SK-N-MC (cell line): ENCODE measurements at regions not wholly inside any gene's neighbourhood (a gene's known extent, or its start where the extent isn't known, plus 50 kb on each side); places are given as distances from the start of the nearest gene placed in this dataset.

Experiments
- EZH2 ChIP-seq: fragments of 200-600 bp; sonication (generic); IDR thresholded peaks from one replicate; pipeline ENCODE4 v1.6.1; 2017; ENCODE audit warnings: antibody characterized with exemption
- POLR2AphosphoS5 ChIP-seq: IDR thresholded peaks from 2 replicates; pipeline ENCODE4 v1.6.1; 2012; ENCODE audit warnings: mild to moderate bottlenecking, low read depth, low read length, borderline replicate concordance

DNA sequence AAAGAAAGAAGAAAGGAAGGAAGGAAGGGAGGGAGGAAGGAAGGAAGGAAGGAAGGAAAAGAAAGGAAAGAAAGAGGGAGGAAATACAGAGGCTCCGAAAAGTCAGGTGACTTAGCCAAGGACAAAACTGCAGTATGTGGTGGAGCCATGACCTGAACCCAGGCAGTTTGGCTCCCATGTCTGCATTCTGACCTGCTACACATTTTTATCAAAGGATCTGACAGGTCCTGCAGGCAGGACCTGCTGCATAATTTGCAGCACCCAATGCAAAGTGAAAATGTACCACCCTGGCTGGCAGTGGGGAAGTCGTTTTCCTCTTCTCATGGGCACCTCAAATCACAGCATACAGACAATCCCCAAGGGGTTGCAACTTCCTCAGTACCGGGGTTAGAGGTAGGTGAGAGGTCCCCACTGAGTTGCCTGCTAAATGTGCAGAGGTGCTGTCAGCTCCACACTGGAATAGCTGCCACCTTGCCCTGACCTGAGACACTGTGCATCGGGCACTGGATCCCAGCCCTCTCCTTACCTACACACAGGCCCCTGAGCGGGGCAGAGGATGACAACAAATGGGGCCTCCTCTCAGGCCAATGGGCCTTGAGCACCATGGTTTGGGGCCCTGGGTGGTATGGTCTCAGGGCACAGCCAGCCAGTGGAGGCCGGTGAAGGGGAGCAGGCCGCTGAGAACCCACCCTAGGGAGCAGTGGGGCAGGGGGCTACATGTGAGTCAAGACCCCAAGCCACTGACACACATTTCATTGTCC lies 175.1 kb downstream of the SHQ1 start:
- TF ChIP-seq EZH2 (no peak), POLR2AphosphoS5 (no peak)
